Neural progenitor cell (in vitro differentiated cells): ENCODE measurements at regions not wholly inside any gene's neighbourhood (a gene's known extent, or its start where the extent isn't known, plus 50 kb on each side); places are given as distances from the start of the nearest gene placed in this dataset.
A peak's percentile ranks its signal among the peaks of the same experiment; 100 is the strongest.

Experiments
- DNase-seq: peaks from one replicate; pipeline ENCODE4 v3.0.0-alpha.2; 2016; ENCODE audit warnings: low spot score
- H2AFZ ChIP-seq: fragments of 200-600 bp; sonication (generic); replicated peaks from 2 replicates; pipeline ENCODE4 v1.6.1; 2016; ENCODE audit warnings: antibody characterized with exemption
- H3F3A ChIP-seq: fragments of 200-600 bp; sonication (generic); 2 replicates; pipeline ENCODE4 v1.6.1; 2016; ENCODE audit warnings: antibody characterized with exemption, low read depth
- H3K27ac ChIP-seq: fragments of 200-600 bp; sonication (generic); 2 replicates; pipeline ENCODE4 v1.5.1; 2016; ENCODE audit warnings: mild to moderate bottlenecking
- H3K27me3 ChIP-seq: fragments of 200-600 bp; sonication (generic); 2 replicates; pipeline ENCODE4 v1.6.1; 2016; ENCODE audit warnings: mild to moderate bottlenecking, moderate library complexity
- H3K36me3 ChIP-seq: fragments of 200-600 bp; sonication (generic); 2 replicates; pipeline ENCODE4 v1.5.1; 2016
- H3K4me1 ChIP-seq: fragments of 200-600 bp; sonication (generic); 2 replicates; pipeline ENCODE4 v1.6.1; 2016; ENCODE audit warnings: mixed run types
- H3K4me2 ChIP-seq: fragments of 200-600 bp; sonication (generic); 2 replicates; pipeline ENCODE4 v1.6.1; 2016
- H3K4me3 ChIP-seq: fragments of 200-600 bp; sonication (generic); 2 replicates; pipeline ENCODE4 v1.5.1; 2016
- H3K79me2 ChIP-seq: fragments of 200-600 bp; sonication (generic); 2 replicates; pipeline ENCODE4 v1.6.1; 2016; ENCODE audit warnings: low read depth
- H3K9ac ChIP-seq: fragments of 200-600 bp; sonication (generic); 2 replicates; pipeline ENCODE4 v1.6.1; 2016
- H3K9me3 ChIP-seq: fragments of 200-600 bp; sonication (generic); 2 replicates; pipeline ENCODE4 v1.5.1; 2016; ENCODE audit warnings: low read depth
- H4K20me1 ChIP-seq: fragments of 200-600 bp; sonication (generic); 2 replicates; pipeline ENCODE4 v1.6.1; 2016; ENCODE audit warnings: low read depth
- H3K27ac Mint-ChIP-seq: 3 replicates; pipeline ENCODE4 v1.8.0; 2021; ENCODE audit warnings: mixed read lengths
- H3K27me3 Mint-ChIP-seq: 2 replicates; pipeline ENCODE4 v1.8.0; 2022; ENCODE audit warnings: low read depth, mild to moderate bottlenecking, inconsistent platforms, moderate library complexity, mixed read lengths; ENCODE audit not compliant: insufficient read depth
- H3K36me3 Mint-ChIP-seq: 3 replicates; pipeline ENCODE4 v1.8.0; 2021; ENCODE audit warnings: mixed read lengths
- H3K4me1 Mint-ChIP-seq: 3 replicates; pipeline ENCODE4 v1.8.0; 2021; ENCODE audit warnings: mixed read lengths
- H3K4me3 Mint-ChIP-seq: 3 replicates; pipeline ENCODE4 v1.8.0; 2021; ENCODE audit warnings: mild to moderate bottlenecking, moderate library complexity, mixed read lengths
- H3K9me3 Mint-ChIP-seq: 3 replicates; pipeline ENCODE4 v1.8.0; 2020; ENCODE audit warnings: mixed read lengths
- EZH2 ChIP-seq: fragments of 200-600 bp; sonication (generic); IDR thresholded peaks from 2 replicates; pipeline ENCODE4 v1.6.1; 2017; ENCODE audit warnings: antibody characterized with exemption, mild to moderate bottlenecking, moderate library complexity
- EZH2phosphoT487 ChIP-seq: fragments of 200-600 bp; sonication (generic); IDR thresholded peaks from 2 replicates; pipeline ENCODE4 v1.6.1; 2017; ENCODE audit warnings: antibody characterized with exemption
- TF ChIP-seq, protein P1 (sequence below): fragments of 200-600 bp; sonication (generic); IDR thresholded peaks from 2 replicates; pipeline ENCODE4 v1.5.1; 2017; ENCODE audit warnings: antibody characterized with exemption, mild to moderate bottlenecking

DNA sequence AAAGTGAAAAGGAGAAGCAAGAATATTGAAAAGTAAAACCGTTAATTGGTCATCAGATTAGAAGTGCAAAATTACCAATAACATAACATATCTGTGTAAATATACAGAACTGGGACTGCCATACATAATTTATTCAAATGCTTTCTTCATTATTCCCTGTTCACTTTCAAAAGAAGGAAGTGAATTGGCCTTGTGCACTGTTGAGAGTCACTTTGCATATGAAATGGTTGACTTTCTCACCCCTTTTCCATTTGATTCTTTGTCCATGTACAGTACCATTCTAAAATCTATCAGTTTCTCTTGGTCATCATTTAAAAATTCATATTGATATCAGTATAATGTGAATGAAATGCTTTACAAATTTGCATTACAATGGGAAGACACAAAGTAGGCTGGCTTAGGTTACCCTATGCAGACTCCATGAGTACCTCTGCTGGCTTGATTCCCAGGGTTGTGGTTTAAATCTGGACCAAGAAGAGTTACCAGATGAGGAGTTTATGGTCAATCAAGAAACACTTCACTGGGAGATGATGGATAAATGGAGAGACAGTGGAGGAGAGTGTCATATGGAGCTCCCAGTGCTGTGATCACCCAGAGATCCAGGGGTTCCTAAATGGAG is 210.9 kb upstream of the TOPAZ1 start:
- no peak overlapping the region for H3K4me2 ChIP-seq
- Mint-ChIP-seq H3K9me3 (no peaks in the 10 kb centered on the region), H3K27me3 (peaks cover 2% of the 10 kb centered on the region), H3K27ac (no peak overlapping the region), H3K36me3 (no peaks in the 10 kb centered on the region), H3K4me3 (no peak overlapping the region), H3K4me1 (peaks cover 5% of the 10 kb centered on the region)
- H3K9me3 ChIP-seq: no peaks in the 10 kb centered on the region
- H3K36me3 ChIP-seq: no peaks in the 10 kb centered on the region
- H2AFZ ChIP-seq: no peak overlapping the region
- H3K27ac ChIP-seq: no peak overlapping the region
- H3K4me3 ChIP-seq: no peak overlapping the region
- no peaks in the 10 kb centered on the region for H3K27me3 ChIP-seq
- peaks cover 14% of the 10 kb centered on the region for H3K4me1 ChIP-seq
- TF ChIP-seq, protein P1, sequence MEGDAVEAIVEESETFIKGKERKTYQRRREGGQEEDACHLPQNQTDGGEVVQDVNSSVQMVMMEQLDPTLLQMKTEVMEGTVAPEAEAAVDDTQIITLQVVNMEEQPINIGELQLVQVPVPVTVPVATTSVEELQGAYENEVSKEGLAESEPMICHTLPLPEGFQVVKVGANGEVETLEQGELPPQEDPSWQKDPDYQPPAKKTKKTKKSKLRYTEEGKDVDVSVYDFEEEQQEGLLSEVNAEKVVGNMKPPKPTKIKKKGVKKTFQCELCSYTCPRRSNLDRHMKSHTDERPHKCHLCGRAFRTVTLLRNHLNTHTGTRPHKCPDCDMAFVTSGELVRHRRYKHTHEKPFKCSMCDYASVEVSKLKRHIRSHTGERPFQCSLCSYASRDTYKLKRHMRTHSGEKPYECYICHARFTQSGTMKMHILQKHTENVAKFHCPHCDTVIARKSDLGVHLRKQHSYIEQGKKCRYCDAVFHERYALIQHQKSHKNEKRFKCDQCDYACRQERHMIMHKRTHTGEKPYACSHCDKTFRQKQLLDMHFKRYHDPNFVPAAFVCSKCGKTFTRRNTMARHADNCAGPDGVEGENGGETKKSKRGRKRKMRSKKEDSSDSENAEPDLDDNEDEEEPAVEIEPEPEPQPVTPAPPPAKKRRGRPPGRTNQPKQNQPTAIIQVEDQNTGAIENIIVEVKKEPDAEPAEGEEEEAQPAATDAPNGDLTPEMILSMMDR: no peak
- no peak for TF ChIP-seq EZH2phosphoT487
- no peak for TF ChIP-seq EZH2
- DNase-seq: no peak
- H4K20me1 ChIP-seq: no peaks in the 10 kb centered on the region
- peaks cover 7% of the 10 kb centered on the region for H3F3A ChIP-seq
- H3K9ac ChIP-seq: no peak overlapping the region
- no peaks in the 10 kb centered on the region for H3K79me2 ChIP-seq

DNA sequence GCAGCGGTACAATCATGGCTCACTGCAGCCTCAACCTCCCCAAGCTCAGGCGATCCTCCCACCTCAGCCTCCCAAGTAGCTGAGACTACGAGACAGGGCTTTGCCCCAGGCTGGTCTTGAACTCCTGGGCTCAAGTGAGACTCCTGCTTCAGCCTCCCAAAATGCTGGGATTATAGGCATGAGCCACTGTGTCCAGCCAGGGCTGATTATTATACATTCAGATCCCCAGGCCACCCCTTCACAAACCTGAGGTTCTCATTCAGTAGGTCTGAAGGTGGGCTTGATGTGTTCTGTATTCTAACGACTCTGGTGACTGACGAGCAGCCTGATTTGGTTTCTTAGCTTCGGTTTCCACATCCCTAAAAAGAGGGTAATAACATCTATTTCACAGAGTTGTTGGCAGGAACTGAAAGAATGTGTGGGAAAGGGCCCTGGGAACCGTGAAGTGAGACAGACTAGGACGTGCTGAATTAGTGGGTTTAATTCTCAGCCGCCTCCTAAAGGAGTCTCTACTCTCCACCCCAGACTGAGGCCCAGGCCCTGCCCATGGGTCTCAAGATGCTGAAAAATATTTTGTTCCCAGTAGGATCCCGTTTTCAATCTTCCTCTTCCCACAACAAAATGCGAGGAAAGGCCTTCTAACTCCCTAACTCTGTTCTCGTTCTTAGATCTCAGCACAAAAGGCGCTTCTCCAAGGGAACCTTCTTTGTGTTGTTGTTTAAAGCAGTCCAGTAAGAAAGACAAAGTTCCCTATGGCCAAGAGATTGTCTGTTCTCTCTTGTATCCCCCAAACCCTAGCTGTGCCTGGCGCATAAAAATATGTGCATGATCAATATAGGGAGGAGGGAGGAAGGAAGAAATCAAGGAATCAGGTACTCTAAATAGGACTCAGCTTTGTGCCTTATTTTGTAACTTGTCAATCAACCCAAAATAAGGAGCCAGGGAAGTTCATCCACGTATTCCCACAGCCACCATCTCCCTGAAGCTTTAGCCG is 210.0 kb upstream of the TOPAZ1 start:
- Mint-ChIP-seq H3K4me3 (no peak overlapping the region), H3K9me3 (no peaks in the 10 kb centered on the region), H3K27me3 (peaks cover 2% of the 10 kb centered on the region), H3K27ac (no peak overlapping the region), H3K36me3 (no peaks in the 10 kb centered on the region), H3K4me1 (peaks cover 5% of the 10 kb centered on the region)
- H3K27me3 ChIP-seq: no peaks in the 10 kb centered on the region
- no peaks in the 10 kb centered on the region for H3K79me2 ChIP-seq
- H3F3A ChIP-seq: peaks cover 7% of the 10 kb centered on the region
- H3K9me3 ChIP-seq: no peaks in the 10 kb centered on the region
- no peaks in the 10 kb centered on the region for H3K36me3 ChIP-seq
- H3K4me3 ChIP-seq: no peak overlapping the region
- H4K20me1 ChIP-seq: no peaks in the 10 kb centered on the region
- H3K27ac ChIP-seq: peak overlapping the region; percentile 67
- TF ChIP-seq EZH2 (no peak), EZH2phosphoT487 (no peak)
- TF ChIP-seq, protein P1: no peak
- H3K9ac ChIP-seq: no peak overlapping the region
- peak overlapping the region; percentile 95 for H2AFZ ChIP-seq
- peak overlapping the region; percentile 27 for H3K4me2 ChIP-seq
- DNase-seq: no peak
- peaks cover 14% of the 10 kb centered on the region for H3K4me1 ChIP-seq

DNA sequence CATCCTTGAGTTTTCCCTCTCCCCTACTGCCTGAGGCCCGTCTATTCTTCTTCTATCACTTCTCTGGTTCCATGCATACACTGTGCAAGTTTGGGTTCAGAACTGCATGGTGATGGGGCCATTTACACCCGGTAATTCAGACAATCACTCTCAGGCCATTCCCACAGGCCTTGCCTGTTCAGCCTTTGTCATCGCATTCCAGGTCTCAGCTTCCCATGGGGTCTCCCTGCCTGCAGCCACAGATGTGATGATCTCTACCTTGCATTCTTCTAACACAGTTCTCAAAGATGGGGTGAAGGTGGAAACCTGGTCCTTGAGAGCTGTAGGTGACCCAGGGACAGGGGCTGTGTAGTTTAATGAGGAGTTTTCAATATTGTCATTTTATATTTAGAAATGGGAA is 209.2 kb upstream of the TOPAZ1 start:
- H3F3A ChIP-seq: peaks cover 7% of the 10 kb centered on the region
- TF ChIP-seq, protein P1: no peak
- TF ChIP-seq EZH2 (no peak), EZH2phosphoT487 (no peak)
- H3K27ac Mint-ChIP-seq: no peak overlapping the region
- H2AFZ ChIP-seq: peak overlapping the region; percentile 95
- peaks cover 14% of the 10 kb centered on the region for H3K4me1 ChIP-seq
- H4K20me1 ChIP-seq: no peaks in the 10 kb centered on the region
- H3K4me3 Mint-ChIP-seq: no peak overlapping the region
- no peak overlapping the region for H3K9ac ChIP-seq
- H3K4me2 ChIP-seq: peak overlapping the region; percentile 27
- H3K27me3 ChIP-seq: no peaks in the 10 kb centered on the region
- no peaks in the 10 kb centered on the region for H3K9me3 Mint-ChIP-seq
- H3K36me3 Mint-ChIP-seq: no peaks in the 10 kb centered on the region
- no peaks in the 10 kb centered on the region for H3K36me3 ChIP-seq
- no peaks in the 10 kb centered on the region for H3K9me3 ChIP-seq
- no peaks in the 10 kb centered on the region for H3K79me2 ChIP-seq
- no peak overlapping the region for H3K27ac ChIP-seq
- H3K27me3 Mint-ChIP-seq: peaks cover 2% of the 10 kb centered on the region
- peaks cover 5% of the 10 kb centered on the region for H3K4me1 Mint-ChIP-seq
- no peak overlapping the region for H3K4me3 ChIP-seq
- DNase-seq: peak; percentile 48
